Stomach (tissue), 8 donors: ENCODE measurements at regions not wholly inside any gene's neighbourhood (a gene's known extent, or its start where the extent isn't known, plus 50 kb on each side); places are given as distances from the start of the nearest gene placed in this dataset.

ENCODE experiments used
- DNase-seq, 2 donors: peaks; one replicate each; pipeline versions ENCODE4 v3.0.0 to v3.0.0-alpha.2; 2013 to 2019
- H3K27ac ChIP-seq, 5 donors: fragments of 200-600 bp in 4 of 5; sonication (generic) in 4 of 5; one replicate each; pipeline ENCODE4 v1.5.1; 2013 to 2019; ENCODE audit warnings: mild to moderate bottlenecking in 1 of 5, moderate library complexity in 1 of 5
- H3K27me3 ChIP-seq, 3 donors: fragments of 200-600 bp; sonication (generic); one replicate each; pipeline ENCODE4 v1.5.1; 2017 to 2019; ENCODE audit warnings: mixed run types in 1 of 3
- H3K36me3 ChIP-seq, 4 donors: fragments of 200-600 bp; sonication (generic); 1 replicate in 3 of 4; 2 replicates in 1 of 4; pipeline ENCODE4 v1.5.1; 2016 to 2019
- H3K4me1 ChIP-seq, 4 donors: fragments of 200-600 bp; sonication (generic); one replicate each; pipeline ENCODE4 v1.5.1; 2016 to 2019
- H3K4me3 ChIP-seq, 4 donors: fragments of 200-600 bp; sonication (generic) in 3 of 4; one replicate each; pipeline ENCODE4 v1.5.1; 2016 to 2019; ENCODE audit warnings: mild to moderate bottlenecking in 1 of 4
- H3K9me3 ChIP-seq, 4 donors: fragments of 200-600 bp; sonication (generic); one replicate each; pipeline ENCODE4 v1.5.1; 2016 to 2019
- EP300 ChIP-seq: sonication (generic); formaldehyde crosslinking; IDR thresholded peaks from one replicate; pipeline ENCODE4 v1.6.1; 2017; ENCODE audit warnings: antibody characterized with exemption
- POLR2A ChIP-seq, 4 donors: fragments of 450-650 bp; IDR thresholded peaks; one replicate each; pipeline ENCODE4 v1.6.1; 2016; ENCODE audit warnings: antibody characterized with exemption in 4 of 4, control low read depth in 2 of 4, mild to moderate bottlenecking in 1 of 4, moderate library complexity in 1 of 4
- POLR2AphosphoS5 ChIP-seq, 3 donors: sonication (generic); formaldehyde crosslinking; IDR thresholded peaks; one replicate each; pipeline ENCODE4 v1.6.1; 2016; ENCODE audit warnings: antibody characterized with exemption in 3 of 3
- WGBS, 5 donors: extraction: QIAGEN DNeasy Blood & Tissue Kit in 3 of 5; methylation state at CpG; one replicate each; pipeline versions ENCODE4 v1.1.5 to v1.1.7; 2013 to 2018; 5-methylcytosine and 5-hydroxymethylcytosine counted together
- intact Hi-C: fragments of 100-400 bp; cut with DNase I; formaldehyde crosslinking; loops from one replicate; pipeline ENCODE4 v1.15.1; 2023; ENCODE audit warnings: low total_unique reads
- TF ChIP-seq, protein P1 (sequence below), 7 experiments: fragments of 450-650 bp in 4 of 7; fragments of 200-600 bp in 3 of 7; sonication (generic) in 3 of 7; IDR thresholded peaks; one replicate each; pipeline ENCODE4 v1.5.1; 2016 to 2019; ENCODE audit warnings: antibody characterized with exemption in 7 of 7, control low read depth in 2 of 7, mild to moderate bottlenecking in 1 of 7
- donor health status: healthy with polysubstance abuse.
- donor health status: Bipolar disorder and iron deficiency.
- donor health status: healthy.

- Histone ChIP-seq H3K9me3 (no peaks in the 10 kb centered on the region), H3K4me1 (no peaks in the 10 kb centered on the region), H3K27ac (no peak overlapping the region), H3K4me3 (no peak overlapping the region), H3K27me3 (no peaks in the 10 kb centered on the region), H3K36me3 (no peaks in the 10 kb centered on the region)
- 76 to 91% (median 82%) methylated on average over 2 of the region's 2 CpGs for WGBS, 5 donors
- no peak for DNase-seq
- intact Hi-C loops, result no loop called here
- TF ChIP-seq POLR2AphosphoS5 (IDR thresholded peaks at IDR 0.05) (no peak), EP300 (no peak), POLR2A (IDR thresholded peaks at IDR 0.05) (no peak)
- TF ChIP-seq, protein P1, sequence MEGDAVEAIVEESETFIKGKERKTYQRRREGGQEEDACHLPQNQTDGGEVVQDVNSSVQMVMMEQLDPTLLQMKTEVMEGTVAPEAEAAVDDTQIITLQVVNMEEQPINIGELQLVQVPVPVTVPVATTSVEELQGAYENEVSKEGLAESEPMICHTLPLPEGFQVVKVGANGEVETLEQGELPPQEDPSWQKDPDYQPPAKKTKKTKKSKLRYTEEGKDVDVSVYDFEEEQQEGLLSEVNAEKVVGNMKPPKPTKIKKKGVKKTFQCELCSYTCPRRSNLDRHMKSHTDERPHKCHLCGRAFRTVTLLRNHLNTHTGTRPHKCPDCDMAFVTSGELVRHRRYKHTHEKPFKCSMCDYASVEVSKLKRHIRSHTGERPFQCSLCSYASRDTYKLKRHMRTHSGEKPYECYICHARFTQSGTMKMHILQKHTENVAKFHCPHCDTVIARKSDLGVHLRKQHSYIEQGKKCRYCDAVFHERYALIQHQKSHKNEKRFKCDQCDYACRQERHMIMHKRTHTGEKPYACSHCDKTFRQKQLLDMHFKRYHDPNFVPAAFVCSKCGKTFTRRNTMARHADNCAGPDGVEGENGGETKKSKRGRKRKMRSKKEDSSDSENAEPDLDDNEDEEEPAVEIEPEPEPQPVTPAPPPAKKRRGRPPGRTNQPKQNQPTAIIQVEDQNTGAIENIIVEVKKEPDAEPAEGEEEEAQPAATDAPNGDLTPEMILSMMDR (IDR thresholded peaks at IDR 0.05), result no peak
Observed at GRCh38 chr13:80860845-80861244, 519.9 kb upstream of the SPRY2 start.

GRCh38 chr13:80858131-80858530 is 517.2 kb upstream of the SPRY2 start:
- TF ChIP-seq EP300, result no peak
- TF ChIP-seq, protein P1 (IDR thresholded peaks at IDR 0.05), result no peak
- TF ChIP-seq POLR2A (IDR thresholded peaks at IDR 0.05), result no peak
- TF ChIP-seq POLR2AphosphoS5 (IDR thresholded peaks at IDR 0.05), result no peak
- Histone ChIP-seq H3K9me3 (no peaks in the 10 kb centered on the region), H3K36me3 (no peaks in the 10 kb centered on the region), H3K27ac (no peak overlapping the region), H3K27me3 (no peaks in the 10 kb centered on the region), H3K4me3 (no peak overlapping the region), H3K4me1 (no peaks in the 10 kb centered on the region)
- intact Hi-C loops, result no loop called here
- DNase-seq, result no peak
- WGBS, 5 donors, result 79 to 86% (median 81%) methylated on average over 2 of the region's 2 CpGs

GRCh38 chr13:80857321-80857720 is 516.4 kb upstream of the SPRY2 start:
- intact Hi-C loops, result no loop called here

GRCh38 chr13:80850771-80851170 is 509.8 kb upstream of the SPRY2 start:
- 80 to 87% (median 82%) methylated on average over 2 of the region's 2 CpGs for WGBS, 5 donors
- H3K4me3 ChIP-seq, result no peak overlapping the region
- no peaks in the 10 kb centered on the region for H3K27me3 ChIP-seq
- no peak for DNase-seq
- H3K4me1 ChIP-seq, result no peaks in the 10 kb centered on the region
- intact Hi-C loops, result no loop called here
- H3K27ac ChIP-seq, result no peak overlapping the region
- TF ChIP-seq POLR2A (IDR thresholded peaks at IDR 0.05) (no peak), EP300 (no peak), POLR2AphosphoS5 (IDR thresholded peaks at IDR 0.05) (no peak)
- TF ChIP-seq, protein P1 (IDR thresholded peaks at IDR 0.05), result no peak
- no peaks in the 10 kb centered on the region for H3K9me3 ChIP-seq
- no peaks in the 10 kb centered on the region for H3K36me3 ChIP-seq

More at GRCh38 chr13:80857321-80857720, 516.4 kb upstream of the SPRY2 start:
- TF ChIP-seq EP300, result no peak
- no peak for TF ChIP-seq POLR2A (IDR thresholded peaks at IDR 0.05)
- no peak for TF ChIP-seq POLR2AphosphoS5 (IDR thresholded peaks at IDR 0.05)
- TF ChIP-seq, protein P1 (IDR thresholded peaks at IDR 0.05), result no peak
- Histone ChIP-seq H3K9me3 (no peaks in the 10 kb centered on the region), H3K4me3 (no peak overlapping the region), H3K4me1 (no peaks in the 10 kb centered on the region), H3K27me3 (no peaks in the 10 kb centered on the region), H3K36me3 (no peaks in the 10 kb centered on the region), H3K27ac (no peak overlapping the region)
- no peak for DNase-seq
